RWPE1 (cell line): ENCODE measurements at regions not wholly inside any gene's neighbourhood (a gene's known extent, or its start where the extent isn't known, plus 50 kb on each side); places are given as distances from the start of the nearest gene placed in this dataset.
"Not testable (repeated sequence)": the region's sequence is repeated elsewhere in the genome, so short reads cannot be mapped to it uniquely, and the experiment has no call there.

Experiments used
- CTCF ChIA-PET: fragments of 350-600 bp; sonication (Branson Sonifier 250); formaldehyde crosslinking; extraction: SDS; loops from one replicate; lab custom pipeline; 2021; lab: Yijun Ruan, JAX
- POLR2A ChIA-PET: fragments of 400-600 bp; formaldehyde crosslinking; extraction: SDS; loops from one replicate; lab custom pipeline; 2020; ENCODE audit warnings: antibody characterized with exemption; ENCODE audit not compliant: low non-redundant PET; lab: Yijun Ruan, JAX
- DNase-seq: peaks from one replicate; pipeline ENCODE4 v3.0.0; 2012; ENCODE audit warnings: low spot score
- H3K27ac ChIP-seq: fragments of 450-650 bp; 2 replicates; pipeline ENCODE4 v1.5.1; 2017
- CTCF ChIP-seq: fragments of 450-650 bp; conservative IDR thresholded peaks from 2 replicates; pipeline ENCODE4 v1.5.1; 2017; ENCODE audit warnings: low read depth, mild to moderate bottlenecking

- H3K27ac ChIP-seq = no peak overlapping the region
- no peak for DNase-seq
- POLR2A ChIA-PET = no interaction called here
- CTCF ChIA-PET = no interaction called here
- no peak for TF ChIP-seq CTCF
Measured at GRCh38 chr3:27049792-27050191, 319.4 kb downstream of the NEK10 start.

GRCh38 chr3:27051527-27051926, 317.7 kb downstream of the NEK10 start:
- CTCF ChIA-PET, POLR2A ChIA-PET, DNase-seq, H3K27ac ChIP-seq: not testable (repeated sequence)

- no peak overlapping the region for H3K27ac ChIP-seq
- no peak for DNase-seq
- TF ChIP-seq CTCF = no peak
- ChIA-PET POLR2A (no interaction called here), CTCF (no interaction called here)
Measured at GRCh38 chr3:27056326-27056725, 312.9 kb downstream of the NEK10 start.

GRCh38 chr3:27059489-27059888, 309.7 kb downstream of the NEK10 start:
- no peak for DNase-seq
- ChIA-PET POLR2A (no interaction called here), CTCF (no interaction called here)
- no peak overlapping the region for H3K27ac ChIP-seq
- no peak for TF ChIP-seq CTCF
